ENCODE measurements at regions not wholly inside any gene's neighbourhood (a gene's known extent, or its start where the extent isn't known, plus 50 kb on each side); places are given as distances from the start of the nearest gene placed in this dataset.

- no peak for DNase-seq
These were observed 162.1 kb downstream of the ARL4C start for GRCh38 chr2:234334756-234335155.

- DNase-seq: no peak
These were observed 162.7 kb downstream of the ARL4C start for GRCh38 chr2:234334151-234334550.

- DNase-seq: no peak
These were observed 163.4 kb downstream of the ARL4C start for GRCh38 chr2:234333168-234334130.

GRCh38 chr2:234331966-234332365, 164.9 kb downstream of the ARL4C start:
- no peak for DNase-seq

- no peak for DNase-seq
These were observed 165.3 kb downstream of the ARL4C start for GRCh38 chr2:234331566-234331965.

- no peak for DNase-seq
These were observed 166.0 kb downstream of the ARL4C start for GRCh38 chr2:234330902-234331301.

GRCh38 chr2:234329202-234329960, 167.5 kb downstream of the ARL4C start:
- DNase-seq: no peak

- DNase-seq: no peak
These were observed 168.4 kb downstream of the ARL4C start for GRCh38 chr2:234328444-234328990.

- no peak for DNase-seq
These were observed 170.2 kb downstream of the ARL4C start for GRCh38 chr2:234326694-234327093.

- no peak for DNase-seq
These were observed 172.8 kb downstream of the ARL4C start for GRCh38 chr2:234324116-234324515.

- no peak for DNase-seq
These were observed 174.0 kb downstream of the ARL4C start for GRCh38 chr2:234322766-234323465.

GRCh38 chr2:234320066-234320465, 176.8 kb downstream of the ARL4C start:
- no peak for DNase-seq

- DNase-seq: no peak
These were observed 178.5 kb downstream of the ARL4C start for GRCh38 chr2:234318361-234318760.

GRCh38 chr2:234313558-234313957, 183.3 kb downstream of the ARL4C start:
- no peak for DNase-seq

- no peak for DNase-seq
These were observed 186.7 kb downstream of the ARL4C start for GRCh38 chr2:234310166-234310565.

GRCh38 chr2:234309431-234309830, 187.4 kb downstream of the ARL4C start:
- no peak for DNase-seq

- peak; percentile 40 to 83 for DNase-seq
These were observed 188.1 kb downstream of the ARL4C start for GRCh38 chr2:234308813-234309195.

- no peak for DNase-seq
These were observed 188.6 kb downstream of the ARL4C start for GRCh38 chr2:234308073-234308812.

- no peak for DNase-seq
These were observed 189.4 kb downstream of the ARL4C start for GRCh38 chr2:234307322-234307961.

- DNase-seq: no peak
These were observed 190.3 kb downstream of the ARL4C start for GRCh38 chr2:234306426-234307173.

- no peak for DNase-seq
These were observed 191.0 kb downstream of the ARL4C start for GRCh38 chr2:234305846-234306245.
